ENCODE measurements at regions not wholly inside any gene's neighbourhood (a gene's known extent, or its start where the extent isn't known, plus 50 kb on each side); places are given as distances from the start of the nearest gene placed in this dataset.

DNA sequence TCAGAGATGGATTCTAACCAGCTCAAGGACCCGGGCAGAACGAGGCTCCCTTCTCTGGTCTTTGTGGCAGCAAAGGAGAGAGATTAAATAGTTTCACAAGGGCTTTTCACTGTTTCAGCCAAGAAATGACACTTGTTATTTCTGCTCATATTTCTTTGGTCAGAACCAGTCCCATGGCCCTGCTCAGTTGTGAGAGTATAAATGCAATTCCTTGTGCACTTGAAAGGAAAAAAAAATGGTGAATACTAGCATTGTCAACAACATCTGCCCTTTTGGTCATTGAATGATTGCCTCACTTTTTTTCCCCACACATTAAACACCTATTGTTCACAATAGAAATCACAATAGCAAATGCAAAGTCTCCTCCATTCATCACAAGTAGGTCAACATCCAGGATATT is 104.4 kb downstream of the RDH14 start:
- Histone ChIP-seq H2AFZ (ENCODE audit: low read length) (no peak overlapping the region), H4K91ac (ENCODE audit: insufficient read length, low read depth, low read length) (no peak overlapping the region), H2AK5ac (ENCODE audit: insufficient read length, low read length) (no peak overlapping the region), H3T11ph (ENCODE audit: low read length) (no peak overlapping the region), H3K23me2 (ENCODE audit: insufficient read length, low read depth, low read length, poor library complexity, severe bottlenecking) (no peaks in the 10 kb centered on the region), H3K56ac (ENCODE audit: insufficient read length, low read depth, low read length) (no peak overlapping the region), H2BK15ac (ENCODE audit: low read depth, low read length) (no peak overlapping the region), H3K79me2 (ENCODE audit: insufficient read depth, low read length) (no peaks in the 10 kb centered on the region), H2BK5ac (ENCODE audit: insufficient read length, low read length) (no peak overlapping the region), H2BK20ac (ENCODE audit: low read depth, low read length, poor library complexity, severe bottlenecking) (no peak overlapping the region), H3K27me3 (ENCODE audit: insufficient read depth, low read length) (no peaks in the 10 kb centered on the region), H2BK12ac (ENCODE audit: insufficient read length, low read depth, low read length) (no peak overlapping the region), H3K14ac (ENCODE audit: insufficient read depth, low read length) (no peak overlapping the region), H3K79me1 (ENCODE audit: insufficient read depth, low read depth, low read length, poor library complexity, severe bottlenecking) (no peaks in the 10 kb centered on the region), H4K20me1 (ENCODE audit: control insufficient read depth, insufficient read depth, insufficient read length) (no peaks in the 10 kb centered on the region), H3K23ac (ENCODE audit: insufficient read length, low read depth, low read length) (no peak overlapping the region), H3K27ac (ENCODE audit: insufficient read length, low read depth, low read length) (no peak overlapping the region), H4K5ac (ENCODE audit: insufficient read length, low read depth, low read length) (no peak overlapping the region), H3K4ac (ENCODE audit: low read depth, low read length) (no peak overlapping the region), H3K9me3 (ENCODE audit: control insufficient read depth, low read depth, low read length) (no peaks in the 10 kb centered on the region), H4K8ac (replicated peaks; ENCODE audit: insufficient read length, low read depth, low read length) (no peak overlapping the region), H3K4me2 (ENCODE audit: insufficient read depth, insufficient read length, low read length) (no peak overlapping the region), H3K18ac (ENCODE audit: insufficient read length, low read depth, low read length) (no peak overlapping the region), H3K4me1 (ENCODE audit: insufficient read depth, low read length) (peaks cover 6% of the 10 kb centered on the region; the same call in 1 of the 2 replicates), H2BK120ac (ENCODE audit: low read depth, low read length, poor library complexity, severe bottlenecking) (no peak overlapping the region), H3K9ac (ENCODE audit: extremely low read depth, insufficient read length, low read length) (no peak overlapping the region)
- H3K27me3 Mint-ChIP-seq (ENCODE audit: low read depth): no peaks in the 10 kb centered on the region
- peak overlapping the region; percentile 49 to 79 (median 68); a peak in 6 of 7 replicates for H3K27ac Mint-ChIP-seq
- H3K4me1 Mint-ChIP-seq: peaks cover 18 to 19% of the 10 kb centered on the region in 2 experiments
- H3K36me3 Mint-ChIP-seq (ENCODE audit: insufficient read depth in 1 of 3, low read depth in 3 of 3): no peaks in the 10 kb centered on the region
- no peak for DNase-seq
- H3K4me3 Mint-ChIP-seq: no peak overlapping the region
- TF ChIP-seq, protein P1, sequence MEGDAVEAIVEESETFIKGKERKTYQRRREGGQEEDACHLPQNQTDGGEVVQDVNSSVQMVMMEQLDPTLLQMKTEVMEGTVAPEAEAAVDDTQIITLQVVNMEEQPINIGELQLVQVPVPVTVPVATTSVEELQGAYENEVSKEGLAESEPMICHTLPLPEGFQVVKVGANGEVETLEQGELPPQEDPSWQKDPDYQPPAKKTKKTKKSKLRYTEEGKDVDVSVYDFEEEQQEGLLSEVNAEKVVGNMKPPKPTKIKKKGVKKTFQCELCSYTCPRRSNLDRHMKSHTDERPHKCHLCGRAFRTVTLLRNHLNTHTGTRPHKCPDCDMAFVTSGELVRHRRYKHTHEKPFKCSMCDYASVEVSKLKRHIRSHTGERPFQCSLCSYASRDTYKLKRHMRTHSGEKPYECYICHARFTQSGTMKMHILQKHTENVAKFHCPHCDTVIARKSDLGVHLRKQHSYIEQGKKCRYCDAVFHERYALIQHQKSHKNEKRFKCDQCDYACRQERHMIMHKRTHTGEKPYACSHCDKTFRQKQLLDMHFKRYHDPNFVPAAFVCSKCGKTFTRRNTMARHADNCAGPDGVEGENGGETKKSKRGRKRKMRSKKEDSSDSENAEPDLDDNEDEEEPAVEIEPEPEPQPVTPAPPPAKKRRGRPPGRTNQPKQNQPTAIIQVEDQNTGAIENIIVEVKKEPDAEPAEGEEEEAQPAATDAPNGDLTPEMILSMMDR (conservative IDR thresholded peaks at IDR 0.05): no peak
- 0 out of 5 replicates have a peak, but pooled peaks cover 0 to 2% of the 10 kb centered on the region in 2 experiments for H3K9me3 Mint-ChIP-seq
- WGBS (ENCODE audit: extremely low coverage, insufficient read length, low lambda C conversion rate): no CpG with 5 or more reads among the region's 2 CpGs
